GM18519 (cell line): ENCODE measurements at regions not wholly inside any gene's neighbourhood (a gene's known extent, or its start where the extent isn't known, plus 50 kb on each side); places are given as distances from the start of the nearest gene placed in this dataset.
"Not testable (repeated sequence)": the region's sequence is repeated elsewhere in the genome, so short reads cannot be mapped to it uniquely, and the experiment has no call there.

ENCODE experiments used
- ATAC-seq: cut with Tn5 transposase; IDR thresholded peaks from one replicate; pipeline ENCODE4 v1.9.1; 2021; ENCODE audit warnings: mild to moderate bottlenecking, moderate library complexity; ENCODE audit not compliant: unreplicated experiment, low FRiP score

DNA sequence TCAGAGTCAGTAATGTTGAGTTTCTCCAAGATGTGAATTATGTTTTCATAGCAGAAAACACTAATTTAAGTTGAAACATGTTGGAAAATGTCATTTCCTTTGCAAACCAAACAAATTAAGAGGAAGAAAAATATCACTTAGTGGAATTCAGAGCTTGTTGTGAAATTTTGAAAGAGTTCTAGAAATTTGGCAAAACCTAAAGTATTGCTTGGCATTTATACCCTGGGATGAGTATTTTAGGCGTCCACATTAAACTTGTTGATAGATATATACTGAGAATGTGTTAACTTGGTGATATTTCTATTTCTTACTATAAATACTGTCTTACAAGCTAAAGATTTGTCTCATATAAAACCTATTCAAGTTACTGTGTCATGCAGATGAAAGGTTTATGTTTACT, 335.2 kb downstream of the NSUN3 start:
- no peak for ATAC-seq

- no peak for ATAC-seq
Measured at GRCh38 chr3:94401466-94401865, 338.6 kb downstream of the NSUN3 start.

DNA sequence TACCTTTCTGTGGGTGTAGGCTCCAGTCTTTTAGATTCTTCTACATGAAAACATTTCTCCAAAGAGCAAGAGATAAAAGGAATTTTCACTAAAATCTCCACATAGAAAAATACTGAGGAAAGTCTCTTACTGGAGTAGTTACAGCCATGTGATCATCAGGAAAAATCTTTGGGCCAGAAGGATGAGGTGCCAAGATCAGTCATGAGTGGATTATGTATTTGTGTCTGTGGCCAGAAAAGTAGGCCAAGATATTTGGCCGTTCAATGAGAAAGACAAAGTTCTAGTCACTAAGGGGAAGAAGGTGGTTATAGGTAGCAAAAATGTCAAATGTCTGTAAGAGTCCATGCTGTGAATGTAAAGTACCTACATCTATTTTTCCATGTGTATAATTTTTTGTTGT, 339.3 kb downstream of the NSUN3 start:
- ATAC-seq = no peak

DNA sequence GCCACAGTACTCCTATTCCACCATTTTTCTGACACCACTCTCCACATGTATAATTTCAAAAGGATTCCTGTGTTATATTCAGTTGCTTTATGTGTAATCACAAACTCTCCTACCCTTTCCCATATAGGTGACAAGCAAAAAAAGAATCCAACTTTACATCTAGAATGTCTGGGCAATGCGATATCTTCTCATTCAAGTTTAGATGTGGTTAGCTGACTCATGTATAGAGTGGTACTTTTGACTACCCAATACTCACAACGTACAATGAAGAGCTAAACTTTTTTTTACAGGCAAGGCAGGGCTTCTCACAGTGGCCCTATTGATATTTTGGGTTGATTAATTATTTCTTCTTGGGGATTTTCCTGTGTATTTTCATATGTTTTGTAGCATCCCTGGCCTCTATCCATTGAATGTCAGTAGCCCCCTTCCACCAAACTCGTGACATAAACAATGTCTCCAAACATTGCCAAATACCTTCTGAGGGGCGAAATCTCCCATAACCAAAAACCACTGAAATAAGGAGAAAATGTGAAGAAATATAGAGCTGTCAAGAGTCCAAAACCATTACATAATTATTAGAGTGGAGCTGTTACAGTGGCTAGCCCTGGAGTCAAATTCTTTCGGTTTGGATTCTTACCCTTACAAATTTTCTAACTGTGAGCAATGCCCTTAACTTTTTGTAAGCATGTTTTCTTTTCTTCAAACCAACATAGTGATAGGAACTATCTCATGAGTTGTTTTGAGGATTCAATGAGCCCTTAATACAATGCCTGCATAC, 342.6 kb downstream of the NSUN3 start:
- no peak for ATAC-seq

DNA sequence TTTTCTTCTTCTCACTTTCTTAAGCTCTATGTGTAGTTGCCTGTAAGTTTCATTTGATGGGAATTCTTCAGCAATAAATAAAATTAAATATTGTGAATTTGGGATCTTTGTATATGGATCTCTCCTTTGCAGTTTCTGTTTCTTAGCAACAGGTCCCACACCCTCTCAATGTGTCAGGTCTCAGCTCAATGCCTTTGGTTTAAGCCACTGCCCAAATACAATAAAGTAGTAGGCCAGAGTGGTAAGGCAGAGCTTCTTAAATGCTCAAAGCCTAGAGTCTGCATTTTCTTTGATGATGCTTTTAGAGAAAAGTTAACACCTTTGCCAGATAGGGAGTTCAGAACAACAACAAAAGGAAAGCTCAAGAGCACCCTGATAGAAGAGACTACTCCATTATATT, 343.7 kb downstream of the NSUN3 start:
- ATAC-seq = no peak

GRCh38 chr3:94412936-94413335, 350.1 kb downstream of the NSUN3 start:
- ATAC-seq = not testable (repeated sequence)

DNA sequence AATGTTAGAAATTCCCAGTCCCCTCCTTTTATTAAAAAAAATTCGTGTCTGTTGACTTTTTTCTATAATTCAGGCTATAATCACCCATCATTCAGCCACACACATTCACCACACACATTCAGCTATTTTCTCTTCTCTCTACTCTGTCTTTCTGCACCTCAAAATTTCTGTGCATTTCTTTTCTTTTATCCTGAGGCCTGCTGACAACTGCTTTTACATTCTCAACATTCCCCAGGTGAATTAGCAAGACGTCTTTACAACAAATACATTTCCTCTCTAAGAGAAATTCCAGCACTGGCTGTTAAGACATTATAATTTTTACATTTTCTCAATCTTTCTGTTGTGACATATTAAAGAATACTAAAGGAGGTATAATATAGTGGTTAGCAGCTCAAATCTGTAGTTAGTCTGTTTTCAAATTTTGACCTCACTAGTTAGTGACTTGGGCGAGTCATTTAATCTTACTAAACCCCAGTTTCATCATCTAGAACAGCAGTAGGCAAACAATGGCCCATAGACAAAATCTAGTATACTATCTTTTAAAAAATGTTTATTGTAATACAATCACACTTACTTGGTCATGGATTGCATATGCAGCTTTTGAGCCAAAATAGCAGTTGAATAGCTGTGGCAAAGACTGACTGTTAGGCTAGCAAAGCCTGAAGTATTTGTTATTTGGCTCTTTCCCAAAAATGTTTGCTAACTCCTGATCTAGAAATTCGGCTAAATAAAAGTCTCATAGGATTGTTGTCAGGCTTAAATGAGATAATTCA, 350.7 kb downstream of the NSUN3 start:
- ATAC-seq = no peak

DNA sequence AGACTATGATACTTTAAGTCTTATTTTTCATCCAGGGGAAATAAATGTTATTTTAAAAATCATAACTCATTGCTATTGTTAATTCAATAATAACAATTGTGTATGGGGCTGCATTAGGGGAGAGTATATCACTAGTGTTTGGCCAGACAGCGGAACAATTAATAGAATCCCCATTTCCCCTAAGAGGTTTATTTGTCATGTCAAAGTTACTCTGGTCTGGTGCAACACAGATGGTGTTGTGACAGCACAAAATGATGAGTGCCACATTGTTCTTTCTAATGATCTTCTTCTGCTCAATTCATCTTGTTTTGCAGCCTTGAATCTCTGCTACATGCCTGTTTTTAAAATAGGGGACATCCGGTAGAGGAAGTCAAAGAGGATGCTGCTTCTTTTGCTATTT, 351.6 kb downstream of the NSUN3 start:
- ATAC-seq = no peak

GRCh38 chr3:94416768-94417167, 353.9 kb downstream of the NSUN3 start:
- no peak for ATAC-seq

DNA sequence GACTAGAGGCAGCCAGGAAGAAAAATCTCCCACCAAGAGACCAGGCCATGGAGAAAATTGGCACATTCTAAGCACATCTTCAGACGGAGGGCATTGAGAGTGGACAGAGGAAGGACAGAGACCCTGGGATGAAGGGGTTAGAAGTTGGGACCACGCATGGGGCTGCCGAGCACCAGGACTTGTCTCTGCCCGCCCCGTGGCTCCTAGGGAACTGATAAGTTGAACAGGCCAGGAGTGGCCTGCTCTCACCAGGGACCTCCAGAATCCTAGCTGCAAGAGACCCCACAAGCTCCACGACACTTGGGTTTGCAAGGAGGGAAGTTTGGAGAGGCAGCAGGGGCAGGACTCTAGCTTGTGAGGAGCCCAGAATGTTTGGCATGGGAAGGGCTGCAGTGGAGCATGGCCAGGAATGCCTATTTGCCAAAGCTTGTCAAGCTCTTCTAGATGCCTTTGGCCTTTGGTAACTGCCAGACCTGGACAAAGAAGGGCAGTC, 355.1 kb downstream of the NSUN3 start:
- no peak for ATAC-seq

GRCh38 chr3:94420931-94421330, 358.1 kb downstream of the NSUN3 start:
- ATAC-seq = no peak

DNA sequence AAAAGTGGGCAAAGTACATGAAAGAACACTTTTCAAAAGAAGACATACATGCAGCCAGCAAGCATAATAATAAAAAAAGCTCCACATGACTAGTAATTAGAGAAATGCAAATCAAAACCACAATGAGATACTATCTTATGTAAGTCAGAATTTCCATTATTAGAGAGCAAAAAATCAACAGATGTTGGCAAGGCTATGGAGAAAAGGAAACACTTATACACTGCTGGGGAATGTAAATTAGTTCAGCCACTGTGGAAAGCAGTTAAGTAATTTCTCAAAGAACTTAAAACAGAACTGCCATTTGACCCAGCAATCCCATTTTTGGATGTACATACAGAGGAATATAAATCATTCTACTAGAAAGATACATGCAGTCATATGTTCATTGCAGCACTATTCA, 360.7 kb downstream of the NSUN3 start:
- no peak for ATAC-seq

DNA sequence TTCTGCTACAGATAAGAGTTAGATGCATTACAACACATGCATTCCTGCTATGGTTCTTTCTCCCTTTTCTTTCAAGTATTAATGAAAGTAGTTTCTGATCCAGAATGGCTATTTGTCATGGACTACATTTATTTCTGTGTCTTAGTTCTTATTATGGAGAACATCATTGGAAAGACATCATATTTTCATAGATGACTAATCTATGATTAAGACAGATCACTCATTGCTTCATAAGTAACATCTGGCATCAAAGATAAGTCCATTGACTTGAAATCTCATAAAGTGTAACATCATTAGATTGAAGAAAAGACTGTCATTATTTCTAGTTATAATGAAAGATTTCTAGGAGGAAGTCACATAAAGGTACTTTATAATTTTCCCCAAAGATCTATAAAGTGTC, 366.7 kb downstream of the NSUN3 start:
- no peak for ATAC-seq

- no peak for ATAC-seq
Measured at GRCh38 chr3:94431876-94432570, 369.2 kb downstream of the NSUN3 start.

- no peak for ATAC-seq
Measured at GRCh38 chr3:94433811-94434210, 370.9 kb downstream of the NSUN3 start.

GRCh38 chr3:94440767-94441493, 378.1 kb downstream of the NSUN3 start:
- ATAC-seq = no peak

DNA sequence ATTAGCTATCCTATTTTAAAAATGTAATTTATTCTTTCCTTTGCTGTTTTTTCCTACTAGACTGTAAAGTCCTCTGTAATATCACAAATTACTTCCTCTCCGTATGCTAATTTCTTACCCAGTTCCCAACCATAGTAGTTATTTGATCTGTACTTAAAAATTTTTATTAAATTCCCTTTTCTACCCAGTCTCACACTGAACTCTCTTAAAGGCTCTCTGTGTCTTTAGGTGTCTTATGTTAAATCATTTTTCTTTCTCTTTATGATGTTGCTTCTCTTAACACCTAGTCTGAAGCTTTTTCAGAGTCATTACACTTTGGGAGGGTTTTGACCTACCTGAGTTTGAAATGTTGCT, 378.6 kb downstream of the NSUN3 start:
- no peak for ATAC-seq

GRCh38 chr3:94453864-94454263, 391.0 kb downstream of the NSUN3 start:
- ATAC-seq = no peak

DNA sequence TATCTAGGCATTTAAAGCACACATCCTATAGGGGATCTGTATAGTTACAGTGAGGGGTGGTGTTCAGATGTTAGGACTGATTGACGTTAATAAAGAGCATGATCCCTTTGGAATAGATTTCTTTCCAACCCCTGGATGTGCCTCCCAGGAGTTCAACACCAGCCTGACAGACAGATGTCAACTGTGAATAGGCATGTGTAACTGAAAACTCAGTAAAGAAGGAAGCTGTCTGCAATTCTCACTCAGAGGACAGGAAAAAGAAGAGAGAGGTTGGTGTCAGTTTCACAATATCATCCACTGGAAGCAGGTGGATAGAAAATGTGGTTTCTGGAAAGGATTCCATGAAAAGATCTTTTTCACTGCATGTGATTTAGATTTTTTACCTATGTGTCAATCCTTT, 396.3 kb downstream of the NSUN3 start:
- no peak for ATAC-seq

DNA sequence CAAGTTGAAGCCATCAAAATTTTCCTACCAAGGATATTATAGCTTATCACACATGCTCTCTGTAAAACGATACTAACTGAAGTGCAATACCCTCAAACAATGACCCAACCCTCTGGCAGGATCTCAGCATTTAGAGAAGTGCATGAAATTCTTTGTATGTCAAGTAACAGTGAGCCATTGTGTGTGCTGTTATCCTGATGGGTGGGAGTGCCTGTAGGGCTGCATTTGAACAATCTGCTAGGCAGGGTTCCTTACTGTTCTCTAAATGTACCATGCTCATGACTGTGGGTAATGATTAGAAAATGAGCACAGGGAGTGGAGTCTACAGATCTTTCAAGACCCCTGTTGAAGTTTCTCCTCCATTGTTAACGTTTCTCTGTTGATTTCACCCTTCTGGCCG, 398.1 kb downstream of the NSUN3 start:
- ATAC-seq = no peak

DNA sequence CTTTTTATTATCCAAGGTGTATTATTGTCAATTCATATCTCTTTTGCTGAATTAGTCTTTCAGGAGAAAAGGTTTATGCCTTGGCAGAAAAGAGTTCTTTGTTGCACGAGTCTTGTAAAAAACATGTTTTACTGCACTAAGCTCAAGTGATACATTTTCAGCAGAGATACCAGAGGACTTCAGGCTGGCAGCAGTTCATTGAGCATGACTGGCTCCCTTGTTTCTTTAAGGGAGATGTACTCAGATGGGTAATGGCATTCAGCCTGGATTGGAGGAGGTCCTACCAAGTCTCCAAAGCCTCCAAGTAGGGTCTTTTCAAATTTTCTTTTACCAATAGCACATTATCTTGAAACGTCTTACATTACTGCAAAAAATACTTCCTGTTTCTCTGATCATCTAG, 400.1 kb downstream of the NSUN3 start:
- ATAC-seq = no peak
